ENCODE measurements at regions not wholly inside any gene's neighbourhood (a gene's known extent, or its start where the extent isn't known, plus 50 kb on each side); places are given as distances from the start of the nearest gene placed in this dataset.

DNA sequence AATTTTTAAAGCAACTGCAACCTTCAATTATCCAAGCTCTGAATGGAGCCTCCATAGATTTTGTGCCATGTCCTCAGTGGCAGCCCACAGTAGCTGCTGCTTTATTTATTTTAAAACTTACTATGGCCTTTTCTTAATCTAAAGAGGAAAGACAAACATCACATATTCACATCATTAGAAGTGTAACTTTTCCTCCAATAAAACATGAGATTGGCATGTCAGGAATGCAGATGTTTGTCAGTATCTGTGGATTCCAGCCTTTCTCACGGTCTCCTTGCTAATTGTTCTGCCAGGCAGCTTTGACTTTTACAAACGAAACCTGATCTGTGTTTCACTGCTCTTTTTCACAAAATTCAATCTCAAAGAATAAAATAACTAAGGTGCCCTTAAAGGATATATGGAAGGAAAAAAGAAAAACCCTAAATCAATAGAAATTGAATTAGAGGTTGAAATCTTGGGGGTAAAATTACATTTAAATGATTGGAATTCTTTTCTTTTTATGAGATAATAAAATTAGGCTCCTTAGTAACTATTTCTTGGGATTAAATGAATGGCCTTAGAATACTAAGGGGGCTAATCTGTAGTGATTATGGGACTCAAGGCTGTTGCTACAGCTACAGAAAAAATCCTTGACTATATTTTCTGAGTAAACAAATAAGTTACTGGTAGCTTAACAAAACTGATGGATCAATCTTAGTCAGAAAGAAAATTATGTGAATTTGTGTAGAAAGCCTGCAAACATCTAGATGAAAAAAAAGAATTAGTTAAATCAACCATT, 151.3 kb downstream of the RTL9 start:
- H3K79me2 ChIP-seq (ENCODE audit: insufficient read depth, low read length) = no peaks in the 10 kb centered on the region
- H4K20me1 ChIP-seq (ENCODE audit: insufficient read depth, low read length) = no peaks in the 10 kb centered on the region
- H3K4me1 ChIP-seq (ENCODE audit: insufficient read depth, low read length) = no peaks in the 10 kb centered on the region
- no peaks in the 10 kb centered on the region for H3K27me3 ChIP-seq (ENCODE audit: control insufficient read depth in 1 of 2, insufficient read depth in 2 of 2, low read length in 2 of 2)
- no peak for TF ChIP-seq MTA1 (CRISPR knock-in tag; IDR thresholded peaks at IDR 0.05; ENCODE audit: borderline replicate concordance)
- no peak for TF ChIP-seq ZBTB42 (CRISPR knock-in tag; IDR thresholded peaks at IDR 0.05)
- no peak for TF ChIP-seq REXO4 (CRISPR knock-in tag; IDR thresholded peaks at IDR 0.05; ENCODE audit: borderline replicate concordance)
- TF ChIP-seq FOSL1 (CRISPR knock-in tag; IDR thresholded peaks at IDR 0.05; ENCODE audit: borderline replicate concordance) = no peak
- no peak for TF ChIP-seq ASH2L (IDR thresholded peaks at IDR 0.05; ENCODE audit: insufficient read length, low read depth, low read length)
- no peak for TF ChIP-seq ZNF567 (CRISPR knock-in tag; IDR thresholded peaks at IDR 0.05; ENCODE audit: borderline replicate concordance)
- TF ChIP-seq ZNF589 (CRISPR knock-in tag; conservative IDR thresholded peaks at IDR 0.05) = no peak
- TF ChIP-seq, protein P1, sequence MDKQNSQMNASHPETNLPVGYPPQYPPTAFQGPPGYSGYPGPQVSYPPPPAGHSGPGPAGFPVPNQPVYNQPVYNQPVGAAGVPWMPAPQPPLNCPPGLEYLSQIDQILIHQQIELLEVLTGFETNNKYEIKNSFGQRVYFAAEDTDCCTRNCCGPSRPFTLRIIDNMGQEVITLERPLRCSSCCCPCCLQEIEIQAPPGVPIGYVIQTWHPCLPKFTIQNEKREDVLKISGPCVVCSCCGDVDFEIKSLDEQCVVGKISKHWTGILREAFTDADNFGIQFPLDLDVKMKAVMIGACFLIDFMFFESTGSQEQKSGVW (CRISPR knock-in tag; IDR thresholded peaks at IDR 0.05; ENCODE audit: borderline replicate concordance) = no peak
- no peak for TF ChIP-seq FLYWCH1 (CRISPR knock-in tag; IDR thresholded peaks at IDR 0.05)
- no peak for TF ChIP-seq LCORL (IDR thresholded peaks at IDR 0.05)
- TF ChIP-seq LCORL (CRISPR knock-in tag; IDR thresholded peaks at IDR 0.05) = no peak
- no peak for TF ChIP-seq ZNF780A (CRISPR knock-in tag; IDR thresholded peaks at IDR 0.05)
- TF ChIP-seq ZNF296 (CRISPR knock-in tag; conservative IDR thresholded peaks at IDR 0.05) = no peak
- TF ChIP-seq RBM39 (IDR thresholded peaks at IDR 0.05; ENCODE audit: low read depth, low read length, poor library complexity, severe bottlenecking) = no peak
- no peak for TF ChIP-seq ZFP36L2 (CRISPR knock-in tag; IDR thresholded peaks at IDR 0.05)
- no peak for TF ChIP-seq KAT2B (IDR thresholded peaks at IDR 0.05; ENCODE audit: borderline replicate concordance, low read depth, low read length)
- TF ChIP-seq DNMT3B (CRISPR knock-in tag; conservative IDR thresholded peaks at IDR 0.05) = no peak
- TF ChIP-seq CC2D1A (CRISPR knock-in tag; IDR thresholded peaks at IDR 0.05) = no peak
- TF ChIP-seq ZNF678 (CRISPR knock-in tag; IDR thresholded peaks at IDR 0.05) = no peak
- no peak for DNase-seq (ENCODE audit: low spot score)
- in situ Hi-C loops (cut with HindIII; ENCODE audit: extremely low pct_ligation_motif_present, low pct_unique_long_range_greater_than_20kb) (no loop called here), intact Hi-C loops (cut with micrococcal nuclease; ENCODE audit: unreplicated experiment) (no loop called here)
- H3K36me3 ChIP-seq (replicated peaks in 1 of 2; ENCODE audit: control insufficient read depth in 1 of 2, insufficient read depth in 2 of 2, low read length in 2 of 2) = no peaks in the 10 kb centered on the region
- BruUV-seq (replicated peaks) = no TSS peak
- no peak overlapping the region for H3K4me3 ChIP-seq (replicated peaks in 1 of 3; ENCODE audit: insufficient read depth in 1 of 3, low read depth in 2 of 3, low read length in 3 of 3)
- ATAC-seq = no peak
- no peak for FAIRE-seq
- WGBS (ENCODE audit: low lambda C conversion rate) = 0% methylated on average over 2 of the region's 2 CpGs
- CTCF ChIA-PET (ENCODE audit: low intra/inter-chr PET ratio, low total read pairs) = no interaction called here
- H3K9me3 ChIP-seq (ENCODE audit: low read length) = no peaks in the 10 kb centered on the region
- POLR2A ChIA-PET = no interaction called here
- no peak overlapping the region for H3K4me2 ChIP-seq (ENCODE audit: low read depth, low read length)
- H3K9ac ChIP-seq (ENCODE audit: insufficient read depth, low read depth, low read length) = no peak overlapping the region
- no peak overlapping the region for H2AFZ ChIP-seq (ENCODE audit: low read length)
- no peak overlapping the region for H3K27ac ChIP-seq (ENCODE audit: extremely low read length, insufficient read depth, low read length)

All from HepG2 (cell line).